SK-N-SH treated with all-trans-retinoic acid at 6 μM for 48 hours (cell line): ENCODE measurements at regions not wholly inside any gene's neighbourhood (a gene's known extent, or its start where the extent isn't known, plus 50 kb on each side); places are given as distances from the start of the nearest gene placed in this dataset.

ENCODE experiments used
- ARNTL ChIP-seq: fragments of 450-650 bp; formaldehyde crosslinking; IDR thresholded peaks from 2 replicates; pipeline ENCODE4 v1.5.0; 2020; ENCODE audit warnings: low read depth, mild to moderate bottlenecking, moderate library complexity, borderline replicate concordance
- CSDC2 ChIP-seq: fragments of 250-450 bp; sonication (Bioruptor Pico); IDR thresholded peaks from 2 replicates; pipeline ENCODE4 v1.5.0; 2020; ENCODE audit warnings: mild to moderate bottlenecking, moderate library complexity
- ZFP3 ChIP-seq: fragments of 250-450 bp; sonication (Bioruptor Pico); IDR thresholded peaks from 2 replicates; pipeline ENCODE4 v1.5.0; 2020; ENCODE audit warnings: mild to moderate bottlenecking, moderate library complexity
- TF ChIP-seq, protein P1 (sequence below): fragments of 250-450 bp; sonication (Bioruptor Pico); IDR thresholded peaks from 2 replicates; pipeline ENCODE4 v1.5.1; 2020; ENCODE audit warnings: low read depth, mild to moderate bottlenecking, moderate library complexity
- TF ChIP-seq, protein P2 (sequence below): fragments of 250-450 bp; sonication (Bioruptor Pico); IDR thresholded peaks from 2 replicates; pipeline ENCODE4 v1.5.1; 2021; ENCODE audit warnings: mild to moderate bottlenecking, moderate library complexity

DNA sequence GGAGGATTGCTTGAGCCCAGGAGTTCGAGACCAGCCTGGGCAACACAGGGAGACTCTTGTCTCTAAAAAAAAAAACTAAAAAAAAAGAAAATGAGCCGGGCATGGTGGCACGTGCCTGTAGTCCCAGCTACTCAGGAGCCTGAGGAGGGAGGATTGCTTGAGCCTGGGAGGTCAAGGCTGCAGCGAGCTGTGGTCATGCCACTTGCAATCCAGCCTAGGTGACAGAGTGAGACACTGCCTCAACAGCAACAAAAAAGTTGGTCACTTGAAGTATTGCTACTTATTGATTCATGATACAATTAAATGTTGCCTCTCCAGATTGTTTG is 57.9 kb upstream of the CXADR start:
- TF ChIP-seq, protein P1, sequence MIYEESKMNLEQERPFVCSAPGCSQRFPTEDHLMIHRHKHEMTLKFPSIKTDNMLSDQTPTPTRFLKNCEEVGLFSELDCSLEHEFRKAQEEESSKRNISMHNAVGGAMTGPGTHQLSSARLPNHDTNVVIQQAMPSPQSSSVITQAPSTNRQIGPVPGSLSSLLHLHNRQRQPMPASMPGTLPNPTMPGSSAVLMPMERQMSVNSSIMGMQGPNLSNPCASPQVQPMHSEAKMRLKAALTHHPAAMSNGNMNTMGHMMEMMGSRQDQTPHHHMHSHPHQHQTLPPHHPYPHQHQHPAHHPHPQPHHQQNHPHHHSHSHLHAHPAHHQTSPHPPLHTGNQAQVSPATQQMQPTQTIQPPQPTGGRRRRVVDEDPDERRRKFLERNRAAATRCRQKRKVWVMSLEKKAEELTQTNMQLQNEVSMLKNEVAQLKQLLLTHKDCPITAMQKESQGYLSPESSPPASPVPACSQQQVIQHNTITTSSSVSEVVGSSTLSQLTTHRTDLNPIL (CRISPR knock-in tag) = no peak
- TF ChIP-seq CSDC2 (no peak), ARNTL (CRISPR knock-in tag) (no peak), ZFP3 (CRISPR knock-in tag) (no peak)
- TF ChIP-seq, protein P2, sequence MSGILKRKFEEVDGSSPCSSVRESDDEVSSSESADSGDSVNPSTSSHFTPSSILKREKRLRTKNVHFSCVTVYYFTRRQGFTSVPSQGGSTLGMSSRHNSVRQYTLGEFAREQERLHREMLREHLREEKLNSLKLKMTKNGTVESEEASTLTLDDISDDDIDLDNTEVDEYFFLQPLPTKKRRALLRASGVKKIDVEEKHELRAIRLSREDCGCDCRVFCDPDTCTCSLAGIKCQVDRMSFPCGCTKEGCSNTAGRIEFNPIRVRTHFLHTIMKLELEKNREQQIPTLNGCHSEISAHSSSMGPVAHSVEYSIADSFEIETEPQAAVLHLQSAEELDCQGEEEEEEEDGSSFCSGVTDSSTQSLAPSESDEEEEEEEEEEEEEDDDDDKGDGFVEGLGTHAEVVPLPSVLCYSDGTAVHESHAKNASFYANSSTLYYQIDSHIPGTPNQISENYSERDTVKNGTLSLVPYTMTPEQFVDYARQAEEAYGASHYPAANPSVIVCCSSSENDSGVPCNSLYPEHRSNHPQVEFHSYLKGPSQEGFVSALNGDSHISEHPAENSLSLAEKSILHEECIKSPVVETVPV (CRISPR knock-in tag) = no peak
